ENCODE measurements at regions not wholly inside any gene's neighbourhood (a gene's known extent, or its start where the extent isn't known, plus 50 kb on each side); places are given as distances from the start of the nearest gene placed in this dataset.

- intact Hi-C loops (cut with DNase I) = no loop called here
- no peak overlapping the region for H3K4me3 ChIP-seq
- no peak for DNase-seq
- 74 to 77% methylated on average over 10 to 18 of the region's 18 CpGs for WGBS, 2 donors
- no peaks in the 10 kb centered on the region for H3K36me3 ChIP-seq (replicated peaks in 1 of 2; ENCODE audit: insufficient read depth in 1 of 2, low read depth in 2 of 2)
- TF ChIP-seq CTCF (IDR thresholded peaks at IDR 0.05) = no peak
- TF ChIP-seq POLR2A (IDR thresholded peaks at IDR 0.05) = no peak
- H3K27me3 ChIP-seq = no peaks in the 10 kb centered on the region
- no peak for ATAC-seq
- H3K4me1 ChIP-seq = no peaks in the 10 kb centered on the region
- no peak overlapping the region for H3K27ac ChIP-seq
- H3K9me3 ChIP-seq = no peaks in the 10 kb centered on the region
Observed at GRCh38 chr2:106941372-106941993, 55.5 kb upstream of the ST6GAL2 start.

- TF ChIP-seq CTCF (IDR thresholded peaks at IDR 0.05) (no peak), POLR2A (IDR thresholded peaks at IDR 0.05) (no peak)
- H3K4me3 ChIP-seq = no peak overlapping the region
- no peak overlapping the region for H3K27ac ChIP-seq
- H3K4me1 ChIP-seq = no peaks in the 10 kb centered on the region
- no peaks in the 10 kb centered on the region for H3K36me3 ChIP-seq (replicated peaks in 1 of 2; ENCODE audit: insufficient read depth in 1 of 2, low read depth in 2 of 2)
- intact Hi-C loops (cut with DNase I) = no loop called here
- no peak for ATAC-seq
- WGBS, 2 donors = 33 to 44% methylated on average over 3 of the region's 3 CpGs
- H3K9me3 ChIP-seq = no peaks in the 10 kb centered on the region
- H3K27me3 ChIP-seq = no peaks in the 10 kb centered on the region
- DNase-seq = no peak
Observed at GRCh38 chr2:106943468-106944200, 57.7 kb upstream of the ST6GAL2 start.

GRCh38 chr2:106944215-106944614, 58.2 kb upstream of the ST6GAL2 start:
- intact Hi-C loops (cut with DNase I) = no loop called here
- no peaks in the 10 kb centered on the region for H3K27me3 ChIP-seq
- no peak overlapping the region for H3K27ac ChIP-seq
- ATAC-seq (no peak), DNase-seq (no peak)
- H3K36me3 ChIP-seq (replicated peaks in 1 of 2; ENCODE audit: insufficient read depth in 1 of 2, low read depth in 2 of 2) = no peaks in the 10 kb centered on the region
- no peaks in the 10 kb centered on the region for H3K4me1 ChIP-seq
- H3K4me3 ChIP-seq = no peak overlapping the region
- WGBS, 2 donors = 56 to 65% methylated on average over 5 of the region's 5 CpGs
- no peak for TF ChIP-seq CTCF (IDR thresholded peaks at IDR 0.05)
- TF ChIP-seq POLR2A (IDR thresholded peaks at IDR 0.05) = no peak
- no peaks in the 10 kb centered on the region for H3K9me3 ChIP-seq

GRCh38 chr2:106948540-106948939, 62.6 kb upstream of the ST6GAL2 start:
- ATAC-seq = no peak

More at GRCh38 chr2:106948540-106948939, 62.6 kb upstream of the ST6GAL2 start:
- no peaks in the 10 kb centered on the region for H3K27me3 ChIP-seq
- intact Hi-C loops (cut with DNase I) = no loop called here
- H3K9me3 ChIP-seq = no peaks in the 10 kb centered on the region
- no peak overlapping the region for H3K27ac ChIP-seq
- no peak overlapping the region for H3K4me3 ChIP-seq
- no peak for TF ChIP-seq CTCF (IDR thresholded peaks at IDR 0.05)
- TF ChIP-seq POLR2A (IDR thresholded peaks at IDR 0.05) = no peak
- no peak for DNase-seq
- no peaks in the 10 kb centered on the region for H3K4me1 ChIP-seq
- H3K36me3 ChIP-seq (replicated peaks in 1 of 2; ENCODE audit: insufficient read depth in 1 of 2, low read depth in 2 of 2) = no peaks in the 10 kb centered on the region
